Spinal cord (tissue), 9 donors: ENCODE measurements at regions not wholly inside any gene's neighbourhood (a gene's known extent, or its start where the extent isn't known, plus 50 kb on each side); places are given as distances from the start of the nearest gene placed in this dataset.

Source experiments
- DNase-seq, 6 donors: peaks; one replicate each; pipeline versions ENCODE4 v3.0.0 to v3.0.0-alpha.2; 2013 to 2015; ENCODE audit warnings: low spot score in 6 of 6, low read depth in 4 of 6
- H3K27ac ChIP-seq: one replicate; pipeline ENCODE4 v1.5.1; 2013; ENCODE audit warnings: low read depth, low read length, control low read depth
- H3K27me3 ChIP-seq: one replicate; pipeline ENCODE4 v1.6.1; 2013; ENCODE audit warnings: low read length; ENCODE audit not compliant: control insufficient read depth, insufficient read depth
- H3K36me3 ChIP-seq: one replicate; pipeline ENCODE4 v1.6.1; 2013; ENCODE audit warnings: low read length; ENCODE audit not compliant: control insufficient read depth, insufficient read depth
- H3K4me1 ChIP-seq: one replicate; pipeline ENCODE4 v1.6.1; 2013; ENCODE audit warnings: low read length; ENCODE audit not compliant: control insufficient read depth, insufficient read depth
- H3K4me3 ChIP-seq: one replicate; pipeline ENCODE4 v1.5.1; 2013; ENCODE audit warnings: low read depth, low read length, control low read depth
- H3K9me3 ChIP-seq: one replicate; pipeline ENCODE4 v1.6.1; 2013; ENCODE audit warnings: low read length; ENCODE audit not compliant: control insufficient read depth, insufficient read depth
- WGBS: methylation state at CpG from one replicate; pipeline ENCODE4 v1.1.5; 2013; ENCODE audit warnings: missing lambda C conversion rate; ENCODE audit not compliant: insufficient coverage; 5-methylcytosine and 5-hydroxymethylcytosine counted together
- donor health status: healthy.

- WGBS, result no CpG with 5 or more reads among the region's 1 CpG
- no peaks in the 10 kb centered on the region for H3K9me3 ChIP-seq
- no peaks in the 10 kb centered on the region for H3K36me3 ChIP-seq
- H3K27ac ChIP-seq, result no peak overlapping the region
- H3K27me3 ChIP-seq, result no peaks in the 10 kb centered on the region
- no peak for DNase-seq
- H3K4me3 ChIP-seq, result no peak overlapping the region
- H3K4me1 ChIP-seq, result no peaks in the 10 kb centered on the region
Measured at GRCh38 chr6:50211582-50211981, 161.9 kb upstream of the DEFB112 start.

GRCh38 chr6:50213146-50213545 is 163.4 kb upstream of the DEFB112 start:
- no peaks in the 10 kb centered on the region for H3K4me1 ChIP-seq
- H3K27ac ChIP-seq, result no peak overlapping the region
- no peaks in the 10 kb centered on the region for H3K9me3 ChIP-seq
- H3K4me3 ChIP-seq, result no peak overlapping the region
- DNase-seq, result peak in 1 of 6 donors; percentile 2
- H3K36me3 ChIP-seq, result no peaks in the 10 kb centered on the region
- H3K27me3 ChIP-seq, result no peaks in the 10 kb centered on the region
- no CpG with 5 or more reads among the region's 1 CpG for WGBS

DNA sequence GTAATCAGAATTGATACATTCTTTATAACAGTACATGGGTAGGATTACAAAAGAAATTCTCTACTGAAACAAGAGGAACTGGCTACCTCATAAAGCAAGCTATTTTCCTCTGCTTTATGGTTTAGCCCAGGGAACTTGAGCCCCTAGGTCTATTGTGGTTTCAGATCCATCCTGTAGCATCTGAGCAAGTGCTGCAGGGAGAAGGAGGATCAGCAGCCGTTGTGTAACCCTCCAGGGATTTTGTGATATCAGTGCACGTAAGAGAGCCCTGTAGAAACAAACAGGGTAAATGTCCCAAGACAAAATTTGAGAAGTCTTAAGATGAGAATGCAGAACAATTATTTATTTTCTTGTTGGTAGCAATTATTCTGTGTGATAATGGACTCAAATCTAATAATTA is 165.2 kb upstream of the DEFB112 start:
- Histone ChIP-seq H3K27ac (no peak overlapping the region), H3K9me3 (no peaks in the 10 kb centered on the region), H3K4me3 (no peak overlapping the region), H3K4me1 (no peaks in the 10 kb centered on the region), H3K36me3 (no peaks in the 10 kb centered on the region), H3K27me3 (no peaks in the 10 kb centered on the region)
- WGBS, result 78% methylated on average over 1 of the region's 2 CpGs
- DNase-seq, result peak in 1 of 6 donors; percentile 13

GRCh38 chr6:50217841-50218240 is 168.1 kb upstream of the DEFB112 start:
- WGBS, result 75% methylated on average over 2 of the region's 3 CpGs
- no peaks in the 10 kb centered on the region for H3K27me3 ChIP-seq
- no peak overlapping the region for H3K4me3 ChIP-seq
- no peaks in the 10 kb centered on the region for H3K36me3 ChIP-seq
- H3K27ac ChIP-seq, result no peak overlapping the region
- H3K4me1 ChIP-seq, result no peaks in the 10 kb centered on the region
- no peaks in the 10 kb centered on the region for H3K9me3 ChIP-seq
- no peak for DNase-seq

GRCh38 chr6:50236164-50236563 is 186.4 kb upstream of the DEFB112 start:
- Histone ChIP-seq H3K9me3 (no peaks in the 10 kb centered on the region), H3K36me3 (no peaks in the 10 kb centered on the region), H3K4me3 (no peak overlapping the region), H3K27ac (no peak overlapping the region), H3K27me3 (no peaks in the 10 kb centered on the region), H3K4me1 (no peaks in the 10 kb centered on the region)
- DNase-seq, result no peak

- no peak overlapping the region for H3K27ac ChIP-seq
- H3K9me3 ChIP-seq, result no peaks in the 10 kb centered on the region
- H3K27me3 ChIP-seq, result no peaks in the 10 kb centered on the region
- 87% methylated on average over 14 of the region's 14 CpGs for WGBS
- no peak overlapping the region for H3K4me3 ChIP-seq
- no peaks in the 10 kb centered on the region for H3K4me1 ChIP-seq
- DNase-seq, result no peak
- no peaks in the 10 kb centered on the region for H3K36me3 ChIP-seq
Measured at GRCh38 chr6:50239853-50240252, 190.1 kb upstream of the DEFB112 start.

DNA sequence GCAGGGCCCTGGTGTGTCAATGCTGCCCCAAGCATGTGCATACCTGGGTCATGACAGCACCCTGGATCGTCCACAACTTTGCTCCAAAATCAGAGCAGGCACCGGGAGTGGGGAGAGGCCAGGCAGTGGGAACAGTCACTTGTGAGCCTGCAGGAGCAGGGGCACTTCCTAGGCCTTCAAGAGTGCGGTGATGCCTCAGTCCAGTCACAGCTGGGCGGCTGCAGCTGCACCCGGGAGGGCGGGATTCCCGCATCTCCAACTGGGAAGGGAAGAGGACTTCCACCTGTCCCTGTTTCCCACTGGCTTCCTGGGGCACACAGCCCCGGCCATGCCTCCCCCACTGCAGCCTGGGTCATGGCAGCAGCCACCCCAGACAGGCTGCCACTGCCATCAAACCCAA is 191.3 kb upstream of the DEFB112 start:
- Histone ChIP-seq H3K27me3 (no peaks in the 10 kb centered on the region), H3K27ac (no peak overlapping the region)
- 93% methylated on average over 7 of the region's 8 CpGs for WGBS

DNA sequence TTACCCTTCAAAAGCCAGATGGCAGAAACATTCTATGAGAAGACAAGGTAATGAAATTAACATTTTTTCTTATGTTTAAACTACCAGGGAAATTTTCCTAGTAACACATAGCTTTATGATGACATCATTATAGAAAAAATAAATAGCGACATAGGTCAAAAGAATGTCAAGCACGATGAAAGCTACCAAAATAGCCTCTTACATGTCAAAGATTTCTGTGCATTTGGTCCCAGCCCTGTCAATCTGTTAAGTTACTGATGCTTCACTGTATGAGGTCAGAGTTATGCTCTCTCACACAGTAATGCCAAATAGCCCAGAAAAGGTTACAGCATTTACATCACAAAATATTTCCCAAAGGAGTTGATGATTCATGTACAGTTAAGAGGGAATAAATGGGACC is 199.8 kb upstream of the DEFB112 start:
- no peak for DNase-seq

More for the DNA sequence above, 191.3 kb upstream of the DEFB112 start:
- H3K36me3 ChIP-seq, result no peaks in the 10 kb centered on the region
- no peaks in the 10 kb centered on the region for H3K9me3 ChIP-seq
- no peak overlapping the region for H3K4me3 ChIP-seq
- no peaks in the 10 kb centered on the region for H3K4me1 ChIP-seq
- DNase-seq, result no peak

DNA sequence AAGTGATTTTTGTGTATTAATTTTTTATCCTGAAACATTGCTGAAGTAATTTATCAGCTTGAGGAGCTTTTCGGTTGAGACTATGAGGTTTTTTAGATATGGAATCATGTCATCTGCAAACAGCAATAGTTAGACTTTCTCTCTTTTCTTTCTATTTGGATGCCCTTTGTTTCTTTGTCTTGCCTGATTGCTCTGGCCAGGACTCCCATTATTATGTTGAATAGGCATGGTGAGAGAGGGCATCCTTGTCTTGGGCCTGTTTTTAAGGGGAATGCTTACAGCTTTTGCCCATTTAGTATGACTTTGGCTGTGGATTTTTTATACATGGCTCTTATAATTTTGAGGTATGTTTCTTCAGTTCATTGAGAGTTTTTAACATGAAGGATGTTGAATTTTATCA is 207.6 kb upstream of the DEFB112 start:
- no CpG with 5 or more reads among the region's 1 CpG for WGBS
- DNase-seq, result no peak
- Histone ChIP-seq H3K36me3 (no peaks in the 10 kb centered on the region), H3K9me3 (peaks cover 2% of the 10 kb centered on the region), H3K4me3 (no peak overlapping the region), H3K27ac (no peak overlapping the region), H3K27me3 (no peaks in the 10 kb centered on the region), H3K4me1 (no peaks in the 10 kb centered on the region)

More for the DNA sequence above, 199.8 kb upstream of the DEFB112 start:
- no peaks in the 10 kb centered on the region for H3K9me3 ChIP-seq
- H3K27ac ChIP-seq, result no peak overlapping the region
- no peaks in the 10 kb centered on the region for H3K36me3 ChIP-seq
- no peak overlapping the region for H3K4me3 ChIP-seq
- H3K27me3 ChIP-seq, result no peaks in the 10 kb centered on the region
- no peaks in the 10 kb centered on the region for H3K4me1 ChIP-seq
- WGBS, result no CpG with 5 or more reads among the region's 2 CpGs

DNA sequence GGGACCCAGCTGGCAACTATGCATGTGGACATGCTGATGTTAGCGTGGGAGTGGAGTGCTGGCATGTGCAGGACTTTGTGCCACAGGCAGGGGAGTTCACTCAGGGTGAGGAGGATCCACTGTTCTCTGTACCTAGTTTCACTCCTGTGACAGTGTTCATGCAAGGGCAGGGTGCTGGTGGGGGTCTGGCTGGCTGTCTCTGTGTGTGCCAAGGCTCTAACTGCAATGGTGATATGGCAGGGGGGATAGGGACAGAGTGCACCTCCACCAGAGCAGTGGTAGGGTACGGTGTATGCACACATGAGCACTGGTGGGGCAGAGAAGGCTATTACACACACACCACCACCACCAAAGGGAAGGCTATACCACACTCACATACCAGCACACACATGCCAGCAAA is 210.2 kb upstream of the DEFB112 start:
- DNase-seq, result no peak
- Histone ChIP-seq H3K27ac (no peak overlapping the region), H3K27me3 (no peaks in the 10 kb centered on the region), H3K36me3 (no peaks in the 10 kb centered on the region), H3K4me3 (no peak overlapping the region), H3K9me3 (peaks cover 3% of the 10 kb centered on the region), H3K4me1 (no peaks in the 10 kb centered on the region)
- 86% methylated on average over 1 of the region's 2 CpGs for WGBS
